CD4-positive, alpha-beta T cell treated with Interferon gamma for 1 hour (primary cell): ENCODE measurements at regions not wholly inside any gene's neighbourhood (a gene's known extent, or its start where the extent isn't known, plus 50 kb on each side); places are given as distances from the start of the nearest gene placed in this dataset.
"Not testable (repeated sequence)": the region's sequence is repeated elsewhere in the genome, so short reads cannot be mapped to it uniquely, and the experiment has no call there.

ENCODE experiments used
- DNase-seq: peaks from one replicate; pipeline ENCODE4 v3.0.0-alpha.2; 2020

- DNase-seq = not testable (repeated sequence)
Measured at GRCh38 chr17:30682280-30682679, 142.2 kb downstream of the CRLF3 start.

GRCh38 chr17:30680681-30681080, 143.8 kb downstream of the CRLF3 start:
- DNase-seq = not testable (repeated sequence)

GRCh38 chr17:30677550-30678249, 146.8 kb downstream of the CRLF3 start:
- no peak for DNase-seq

- not testable (repeated sequence) for DNase-seq
Measured at GRCh38 chr17:30675777-30676492, 148.6 kb downstream of the CRLF3 start.

- DNase-seq = not testable (repeated sequence)
Measured at GRCh38 chr17:30669217-30669649, 155.3 kb downstream of the CRLF3 start.

- not testable (repeated sequence) for DNase-seq
Measured at GRCh38 chr17:30668360-30669181, 155.9 kb downstream of the CRLF3 start.

GRCh38 chr17:30667657-30668359, 156.7 kb downstream of the CRLF3 start:
- not testable (repeated sequence) for DNase-seq

- not testable (repeated sequence) for DNase-seq
Measured at GRCh38 chr17:30666838-30667656, 157.4 kb downstream of the CRLF3 start.

- DNase-seq = not testable (repeated sequence)
Measured at GRCh38 chr17:30663727-30664455, 160.6 kb downstream of the CRLF3 start.

GRCh38 chr17:30657148-30657547, 167.3 kb downstream of the CRLF3 start:
- not testable (repeated sequence) for DNase-seq

GRCh38 chr17:30653038-30653437, 171.5 kb downstream of the CRLF3 start:
- DNase-seq = not testable (repeated sequence)

GRCh38 chr17:30650149-30650548, 172.9 kb downstream of the GOSR1 start:
- DNase-seq = not testable (repeated sequence)

- DNase-seq = not testable (repeated sequence)
Measured at GRCh38 chr17:30648015-30648620, 170.9 kb downstream of the GOSR1 start.

GRCh38 chr17:30645875-30646274, 168.7 kb downstream of the GOSR1 start:
- DNase-seq = not testable (repeated sequence)

GRCh38 chr17:30644713-30645112, 167.5 kb downstream of the GOSR1 start:
- DNase-seq = peak; percentile 18

- DNase-seq = not testable (repeated sequence)
Measured at GRCh38 chr17:30644287-30644686, 167.1 kb downstream of the GOSR1 start.

- not testable (repeated sequence) for DNase-seq
Measured at GRCh38 chr17:30641428-30641827, 164.2 kb downstream of the GOSR1 start.

GRCh38 chr17:30639391-30639790, 162.2 kb downstream of the GOSR1 start:
- DNase-seq = not testable (repeated sequence)

- DNase-seq = not testable (repeated sequence)
Measured at GRCh38 chr17:30638968-30639367, 161.8 kb downstream of the GOSR1 start.

- not testable (repeated sequence) for DNase-seq
Measured at GRCh38 chr17:30631651-30632050, 154.4 kb downstream of the GOSR1 start.
